Naive thymus-derived CD8-positive, alpha-beta T cell (primary cell): ENCODE measurements at regions not wholly inside any gene's neighbourhood (a gene's known extent, or its start where the extent isn't known, plus 50 kb on each side); places are given as distances from the start of the nearest gene placed in this dataset.
"Not testable (repeated sequence)": the region's sequence is repeated elsewhere in the genome, so short reads cannot be mapped to it uniquely, and the experiment has no call there.

ENCODE experiments used
- ATAC-seq, 2 donors: fragments of 150-1000 bp; cut with Tn5 transposase in 1 of 2; sonication (Bioruptor Pico), chemical (Tn5 transposase) in 1 of 2; 1 replicate in 1 of 2; 2 replicates in 1 of 2; pipeline ENCODE4 v1.10.0; 2021; ENCODE audit warnings: mild to moderate bottlenecking in 2 of 2, moderate library complexity in 2 of 2
- POLR2A ChIA-PET: fragments of 350-600 bp; sonication (Branson Sonifier 250); formaldehyde crosslinking; loops from one replicate; lab custom pipeline; 2021; ENCODE audit warnings: antibody characterized with exemption; lab: Charles Lee
- DNase-seq, 10 donors: peaks; one replicate each; pipeline versions ENCODE4 v3.0.0 to v3.0.0-alpha.2; 2020 to 2022
- H3K27ac Mint-ChIP-seq, 10 donors: one replicate each; pipeline ENCODE4 v1.8.0; 2020 to 2022; ENCODE audit warnings: mild to moderate bottlenecking in 10 of 10, mixed read lengths in 10 of 10, moderate library complexity in 4 of 10, inconsistent platforms in 1 of 10
- H3K27me3 Mint-ChIP-seq, 5 donors: one replicate each; pipeline ENCODE4 v1.8.0; 2021 to 2022; ENCODE audit warnings: mixed read lengths in 5 of 5
- H3K36me3 Mint-ChIP-seq, 3 donors: one replicate each; pipeline ENCODE4 v1.8.0; 2020 to 2022; ENCODE audit warnings: mixed read lengths in 3 of 3, mild to moderate bottlenecking in 2 of 3, inconsistent platforms in 1 of 3
- H3K4me1 Mint-ChIP-seq, 4 donors: one replicate each; pipeline ENCODE4 v1.8.0; 2021 to 2022; ENCODE audit warnings: mixed read lengths in 4 of 4
- H3K4me3 Mint-ChIP-seq, 10 donors: one replicate each; pipeline ENCODE4 v1.8.0; 2020 to 2022; ENCODE audit warnings: mild to moderate bottlenecking in 10 of 10, mixed read lengths in 10 of 10, moderate library complexity in 6 of 10, inconsistent platforms in 1 of 10
- H3K9me3 Mint-ChIP-seq, 9 donors: one replicate each; pipeline ENCODE4 v1.8.0; 2020 to 2022; ENCODE audit warnings: mixed read lengths in 9 of 9, mild to moderate bottlenecking in 3 of 9, inconsistent platforms in 1 of 9, moderate library complexity in 1 of 9

GRCh38 chr15:22178438-22178837, 98.1 kb downstream of the OR4M2 start:
- H3K4me3 Mint-ChIP-seq, H3K4me1 Mint-ChIP-seq, H3K36me3 Mint-ChIP-seq, H3K9me3 Mint-ChIP-seq, H3K27me3 Mint-ChIP-seq, H3K27ac Mint-ChIP-seq, DNase-seq, POLR2A ChIA-PET: not testable (repeated sequence)
- peak; percentile 59 to 85 for ATAC-seq

GRCh38 chr15:22179043-22179442, 98.7 kb downstream of the OR4M2 start:
- POLR2A ChIA-PET, DNase-seq: not testable (repeated sequence)

GRCh38 chr15:22180611-22181010, 100.3 kb downstream of the OR4M2 start:
- H3K4me3 Mint-ChIP-seq, H3K27me3 Mint-ChIP-seq, POLR2A ChIA-PET: not testable (repeated sequence)

More at GRCh38 chr15:22179043-22179442, 98.7 kb downstream of the OR4M2 start:
- H3K9me3 Mint-ChIP-seq, H3K4me3 Mint-ChIP-seq, H3K4me1 Mint-ChIP-seq, H3K27me3 Mint-ChIP-seq, H3K36me3 Mint-ChIP-seq, H3K27ac Mint-ChIP-seq: not testable (repeated sequence)
- ATAC-seq: peak in 1 of 2 donors; percentile 33

GRCh38 chr15:22184678-22185077, 104.4 kb downstream of the OR4M2 start:
- H3K27ac Mint-ChIP-seq, H3K4me1 Mint-ChIP-seq, DNase-seq, H3K27me3 Mint-ChIP-seq, H3K36me3 Mint-ChIP-seq, H3K4me3 Mint-ChIP-seq, H3K9me3 Mint-ChIP-seq, POLR2A ChIA-PET, ATAC-seq: not testable (repeated sequence)

More at GRCh38 chr15:22180611-22181010, 100.3 kb downstream of the OR4M2 start:
- not testable (repeated sequence) for H3K4me1 Mint-ChIP-seq, H3K36me3 Mint-ChIP-seq, H3K9me3 Mint-ChIP-seq, DNase-seq, H3K27ac Mint-ChIP-seq, ATAC-seq

GRCh38 chr15:22186846-22187532, 106.7 kb downstream of the OR4M2 start:
- H3K4me1 Mint-ChIP-seq, DNase-seq, H3K9me3 Mint-ChIP-seq, H3K4me3 Mint-ChIP-seq, ATAC-seq, POLR2A ChIA-PET, H3K27ac Mint-ChIP-seq, H3K27me3 Mint-ChIP-seq, H3K36me3 Mint-ChIP-seq: not testable (repeated sequence)

- H3K27ac Mint-ChIP-seq, DNase-seq, H3K4me3 Mint-ChIP-seq, H3K36me3 Mint-ChIP-seq, H3K9me3 Mint-ChIP-seq, H3K4me1 Mint-ChIP-seq, H3K27me3 Mint-ChIP-seq, ATAC-seq, POLR2A ChIA-PET: not testable (repeated sequence)
Measured at GRCh38 chr15:22191818-22192217, 111.5 kb downstream of the OR4M2 start.

GRCh38 chr15:22194739-22195617, 114.7 kb downstream of the OR4M2 start:
- H3K9me3 Mint-ChIP-seq, POLR2A ChIA-PET, H3K4me3 Mint-ChIP-seq, DNase-seq, H3K36me3 Mint-ChIP-seq, H3K4me1 Mint-ChIP-seq, H3K27ac Mint-ChIP-seq, H3K27me3 Mint-ChIP-seq: not testable (repeated sequence)
- ATAC-seq: peak; percentile 80 to 82

GRCh38 chr15:22196423-22196822, 116.1 kb downstream of the OR4M2 start:
- POLR2A ChIA-PET: not testable (repeated sequence)

GRCh38 chr15:22200417-22200816, 120.1 kb downstream of the OR4M2 start:
- H3K36me3 Mint-ChIP-seq, DNase-seq, H3K4me1 Mint-ChIP-seq, POLR2A ChIA-PET, H3K4me3 Mint-ChIP-seq, H3K27ac Mint-ChIP-seq, ATAC-seq, H3K27me3 Mint-ChIP-seq, H3K9me3 Mint-ChIP-seq: not testable (repeated sequence)

More at GRCh38 chr15:22196423-22196822, 116.1 kb downstream of the OR4M2 start:
- H3K36me3 Mint-ChIP-seq, ATAC-seq, H3K27ac Mint-ChIP-seq, DNase-seq, H3K9me3 Mint-ChIP-seq, H3K4me3 Mint-ChIP-seq, H3K27me3 Mint-ChIP-seq, H3K4me1 Mint-ChIP-seq: not testable (repeated sequence)

- H3K9me3 Mint-ChIP-seq, H3K4me3 Mint-ChIP-seq, H3K27ac Mint-ChIP-seq, H3K36me3 Mint-ChIP-seq, POLR2A ChIA-PET, H3K4me1 Mint-ChIP-seq, ATAC-seq, H3K27me3 Mint-ChIP-seq: not testable (repeated sequence)
- DNase-seq: peak in 1 of 10 donors; percentile 0
Measured at GRCh38 chr15:22201993-22202659, 121.8 kb downstream of the OR4M2 start.

GRCh38 chr15:22203208-22203607, 122.9 kb downstream of the OR4M2 start:
- H3K36me3 Mint-ChIP-seq, POLR2A ChIA-PET, H3K9me3 Mint-ChIP-seq, H3K27ac Mint-ChIP-seq, H3K4me3 Mint-ChIP-seq, H3K4me1 Mint-ChIP-seq, DNase-seq, ATAC-seq, H3K27me3 Mint-ChIP-seq: not testable (repeated sequence)

GRCh38 chr15:22209086-22209485, 128.8 kb downstream of the OR4M2 start:
- H3K36me3 Mint-ChIP-seq, POLR2A ChIA-PET, H3K4me3 Mint-ChIP-seq, H3K27ac Mint-ChIP-seq, ATAC-seq, H3K27me3 Mint-ChIP-seq, DNase-seq, H3K4me1 Mint-ChIP-seq, H3K9me3 Mint-ChIP-seq: not testable (repeated sequence)

- POLR2A ChIA-PET: interaction anchor here (0.5 to 1.3 kb wide), 3 partner anchors 1866 to 1870 kb away, joined by 3 read pairs; no protein-coding TSS in a partner anchor
- not testable (repeated sequence) for H3K36me3 Mint-ChIP-seq, H3K9me3 Mint-ChIP-seq, DNase-seq, ATAC-seq
- Mint-ChIP-seq H3K4me1 (peaks cover 18 to 40% (median 32%) of the 10 kb centered on the region in 4 donors), H3K4me3 (peak overlapping the region in 3 of 10 donors; percentile 5 to 9 (median 9)), H3K27me3 (peaks cover 0 to 33% (median 9%) of the 10 kb centered on the region in 5 donors), H3K27ac (peak overlapping the region in 9 of 10 donors; percentile 68 to 100 (median 99))
Measured at GRCh38 chr15:22222596-22222995, 142.3 kb downstream of the OR4M2 start.
